NB4 (cell line): ENCODE measurements at regions not wholly inside any gene's neighbourhood (a gene's known extent, or its start where the extent isn't known, plus 50 kb on each side); places are given as distances from the start of the nearest gene placed in this dataset.

Source experiments
- DNase-seq: peaks from one replicate; pipeline ENCODE4 v3.0.0; 2010; ENCODE audit warnings: low read depth
- H3K4me3 ChIP-seq: one replicate; pipeline ENCODE4 v1.5.1; 2011; ENCODE audit warnings: mild to moderate bottlenecking, low read depth, low read length, moderate library complexity
- MYC ChIP-seq: IDR thresholded peaks from 2 replicates; pipeline ENCODE4 v1.6.1; 2011; ENCODE audit warnings: low read depth, low read length
- POLR2A ChIP-seq: IDR thresholded peaks from 2 replicates; pipeline ENCODE4 v1.6.1; 2011; ENCODE audit warnings: mild to moderate bottlenecking; ENCODE audit not compliant: insufficient read length; ENCODE audit errors: extremely low read depth
- TF ChIP-seq, protein P1 (sequence below): IDR thresholded peaks from one replicate; pipeline ENCODE4 v1.5.1; 2012; ENCODE audit warnings: low read depth, low read length
- TF ChIP-seq, protein P2 (sequence below): IDR thresholded peaks from 2 replicates; pipeline ENCODE4 v1.6.1; 2011; ENCODE audit warnings: low read depth, low read length

DNA sequence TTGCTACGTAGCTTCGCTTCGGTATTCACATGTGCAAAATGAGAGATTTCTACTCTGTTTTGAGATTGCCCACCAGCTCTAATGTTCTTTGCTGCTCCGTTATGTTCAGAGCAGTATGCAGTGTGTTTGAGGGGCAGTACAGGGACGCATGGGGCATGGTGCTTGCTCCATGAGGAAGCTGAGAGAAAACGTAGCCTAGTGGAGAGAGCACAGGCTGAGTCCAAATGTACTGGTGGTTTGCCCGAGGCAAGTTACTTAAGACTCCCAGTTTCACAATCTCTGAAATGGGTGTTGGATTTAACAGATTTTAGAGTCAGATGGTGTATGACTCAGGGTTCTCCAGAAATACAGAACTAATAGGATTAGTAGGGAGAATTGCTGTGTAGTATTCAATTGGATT, 310.5 kb downstream of the ETNK1 start:
- peak; percentile 78 for DNase-seq
- peak overlapping the region; percentile 42 for H3K4me3 ChIP-seq
- TF ChIP-seq, protein P1, sequence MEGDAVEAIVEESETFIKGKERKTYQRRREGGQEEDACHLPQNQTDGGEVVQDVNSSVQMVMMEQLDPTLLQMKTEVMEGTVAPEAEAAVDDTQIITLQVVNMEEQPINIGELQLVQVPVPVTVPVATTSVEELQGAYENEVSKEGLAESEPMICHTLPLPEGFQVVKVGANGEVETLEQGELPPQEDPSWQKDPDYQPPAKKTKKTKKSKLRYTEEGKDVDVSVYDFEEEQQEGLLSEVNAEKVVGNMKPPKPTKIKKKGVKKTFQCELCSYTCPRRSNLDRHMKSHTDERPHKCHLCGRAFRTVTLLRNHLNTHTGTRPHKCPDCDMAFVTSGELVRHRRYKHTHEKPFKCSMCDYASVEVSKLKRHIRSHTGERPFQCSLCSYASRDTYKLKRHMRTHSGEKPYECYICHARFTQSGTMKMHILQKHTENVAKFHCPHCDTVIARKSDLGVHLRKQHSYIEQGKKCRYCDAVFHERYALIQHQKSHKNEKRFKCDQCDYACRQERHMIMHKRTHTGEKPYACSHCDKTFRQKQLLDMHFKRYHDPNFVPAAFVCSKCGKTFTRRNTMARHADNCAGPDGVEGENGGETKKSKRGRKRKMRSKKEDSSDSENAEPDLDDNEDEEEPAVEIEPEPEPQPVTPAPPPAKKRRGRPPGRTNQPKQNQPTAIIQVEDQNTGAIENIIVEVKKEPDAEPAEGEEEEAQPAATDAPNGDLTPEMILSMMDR = no peak
- no peak for TF ChIP-seq MYC
- TF ChIP-seq, protein P2, sequence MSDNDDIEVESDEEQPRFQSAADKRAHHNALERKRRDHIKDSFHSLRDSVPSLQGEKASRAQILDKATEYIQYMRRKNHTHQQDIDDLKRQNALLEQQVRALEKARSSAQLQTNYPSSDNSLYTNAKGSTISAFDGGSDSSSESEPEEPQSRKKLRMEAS = no peak
- no peak for TF ChIP-seq POLR2A

DNA sequence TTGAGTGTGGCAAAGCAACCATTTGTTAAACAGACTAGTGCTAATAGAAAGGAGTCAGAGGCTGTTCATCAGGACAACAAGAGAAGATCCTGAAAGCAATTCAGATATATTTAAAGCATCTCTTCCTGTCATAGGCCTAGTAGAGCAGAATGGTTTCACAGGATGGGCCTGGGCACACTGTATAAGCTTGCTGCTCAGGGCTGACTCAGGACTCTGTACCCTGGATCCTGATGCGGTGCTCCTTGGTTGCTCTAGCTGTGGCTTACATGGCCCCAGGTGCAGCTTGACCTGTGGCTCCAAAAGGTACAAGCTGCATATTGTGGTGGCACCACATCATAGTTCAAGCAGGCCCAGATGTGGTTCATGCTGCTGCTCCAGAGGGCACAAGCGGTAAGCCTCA, 313.4 kb downstream of the ETNK1 start:
- H3K4me3 ChIP-seq = no peak overlapping the region
- no peak for DNase-seq
- TF ChIP-seq, protein P1 = no peak
- TF ChIP-seq, protein P2 = no peak
- TF ChIP-seq POLR2A (no peak), MYC (no peak)

DNA sequence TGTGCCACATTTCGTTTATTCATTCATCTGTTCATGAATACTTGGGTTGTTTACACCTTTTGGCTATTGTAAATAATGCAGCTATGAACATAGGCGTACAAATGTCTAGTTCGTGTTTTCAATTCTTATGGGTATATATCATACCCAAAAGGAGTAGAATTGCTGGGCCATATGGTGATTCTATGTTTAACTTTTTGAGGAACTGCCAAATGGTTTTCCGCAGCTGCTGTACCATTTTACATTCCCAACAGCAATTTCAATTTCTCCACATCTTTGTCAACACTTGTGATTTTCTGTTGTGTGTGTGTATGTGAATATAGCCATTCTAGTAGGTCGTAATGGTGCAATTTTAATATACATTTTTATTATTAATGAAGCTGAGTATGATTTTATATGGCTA, 326.2 kb downstream of the ETNK1 start:
- no peak overlapping the region for H3K4me3 ChIP-seq
- DNase-seq = no peak
- no peak for TF ChIP-seq POLR2A
- TF ChIP-seq, protein P2 = no peak
- no peak for TF ChIP-seq MYC
- TF ChIP-seq, protein P1 = no peak

DNA sequence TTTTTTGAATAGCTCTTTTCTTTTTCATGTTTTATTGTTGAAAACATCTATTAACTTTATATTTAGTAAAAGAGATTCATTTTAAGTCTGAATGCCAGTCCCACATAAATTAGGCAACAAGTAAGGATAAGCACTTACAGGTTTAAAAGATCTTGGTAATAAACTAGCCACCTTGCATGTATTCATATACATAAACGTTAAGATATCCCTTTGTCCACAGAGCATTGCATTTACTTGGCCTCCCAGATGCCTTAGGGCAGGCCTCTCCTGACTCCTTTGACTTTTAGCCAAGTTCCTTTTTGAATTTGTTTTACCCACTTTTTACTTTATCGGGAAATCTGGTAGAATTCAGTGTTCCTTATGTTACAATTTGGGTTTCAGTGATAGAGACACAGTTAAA, 331.7 kb downstream of the ETNK1 start:
- TF ChIP-seq MYC (no peak), POLR2A (no peak)
- TF ChIP-seq, protein P1 = no peak
- TF ChIP-seq, protein P2 = no peak
- no peak for DNase-seq
- no peak overlapping the region for H3K4me3 ChIP-seq

DNA sequence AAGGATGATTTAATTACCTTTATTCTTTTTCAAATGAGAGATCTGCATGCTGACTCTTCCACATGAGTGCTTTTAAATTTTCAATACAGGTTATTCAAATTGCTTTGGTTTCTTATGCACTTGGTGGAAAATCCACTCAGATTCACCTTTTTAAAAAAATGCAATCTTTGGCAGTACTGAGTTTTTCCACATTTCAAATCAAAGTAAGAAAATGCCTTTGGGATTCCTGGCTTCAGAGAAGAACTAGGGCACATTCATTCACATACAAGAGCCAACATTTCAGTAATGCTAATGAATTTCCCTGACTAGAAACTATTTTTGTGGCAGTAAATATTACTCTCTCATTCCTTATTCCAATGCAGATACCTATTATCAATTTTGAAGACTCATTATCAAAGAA, 342.2 kb downstream of the ETNK1 start:
- H3K4me3 ChIP-seq = no peak overlapping the region
- TF ChIP-seq, protein P2 = no peak
- TF ChIP-seq POLR2A = no peak
- TF ChIP-seq MYC = no peak
- TF ChIP-seq, protein P1 = no peak
- DNase-seq = no peak

DNA sequence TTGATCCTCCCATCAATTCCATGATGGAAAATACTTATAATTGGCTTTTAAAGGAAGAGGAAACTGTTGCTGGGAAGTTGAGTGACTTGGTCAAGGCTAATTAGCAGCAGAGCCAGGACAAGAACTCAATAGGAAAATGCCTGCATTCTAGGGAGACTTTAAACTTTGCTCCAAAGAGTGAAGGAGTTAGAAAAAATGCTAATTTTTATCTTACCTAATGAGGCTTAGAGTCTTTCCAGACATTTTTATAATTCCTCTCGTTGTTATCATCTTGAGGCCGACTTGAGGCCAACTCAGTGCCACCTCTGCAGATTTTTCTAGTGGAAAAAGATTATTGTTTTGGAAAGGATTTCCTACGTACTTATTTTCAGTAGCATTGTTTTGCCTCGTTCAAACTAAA, 344.6 kb downstream of the ETNK1 start:
- H3K4me3 ChIP-seq = no peak overlapping the region
- DNase-seq = no peak
- no peak for TF ChIP-seq POLR2A
- TF ChIP-seq, protein P1 = no peak
- TF ChIP-seq, protein P2 = no peak
